ENCODE measurements at regions not wholly inside any gene's neighbourhood (a gene's known extent, or its start where the extent isn't known, plus 50 kb on each side); places are given as distances from the start of the nearest gene placed in this dataset.

DNA sequence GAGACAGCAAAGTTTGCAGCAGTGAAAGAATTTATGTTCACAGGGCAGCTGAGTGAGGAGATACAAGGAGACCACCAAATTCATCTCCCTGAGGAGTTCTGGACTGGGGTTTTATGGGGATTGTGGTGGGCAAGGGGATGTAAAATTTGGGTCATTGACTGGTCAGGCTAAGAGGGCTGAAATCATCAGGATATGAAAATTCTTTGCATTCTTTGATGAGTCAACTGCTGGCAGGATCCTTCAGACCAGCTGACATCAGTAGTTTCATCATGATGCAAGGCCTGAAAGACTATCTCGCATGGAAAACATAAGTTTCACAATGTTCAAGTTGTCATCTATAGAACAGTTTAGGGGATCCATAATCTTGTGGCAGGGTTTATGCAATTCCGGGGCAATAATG is 869.5 kb upstream of the PCDH9 start:
- no peaks in the 10 kb centered on the region for H3K36me3 Mint-ChIP-seq
- no peak for DNase-seq
- no peak overlapping the region for H3K27ac Mint-ChIP-seq
- H3K9me3 Mint-ChIP-seq: peaks cover 8% of the 10 kb centered on the region
- H3K4me3 Mint-ChIP-seq: no peak overlapping the region
- H3K27me3 Mint-ChIP-seq: no peaks in the 10 kb centered on the region
- no peaks in the 10 kb centered on the region for H3K4me1 Mint-ChIP-seq

GRCh38 chr13:68081061-68081460 is 850.9 kb upstream of the PCDH9 start:
- no peak for DNase-seq
- H3K4me1 Mint-ChIP-seq: no peaks in the 10 kb centered on the region
- no peaks in the 10 kb centered on the region for H3K36me3 Mint-ChIP-seq
- no peak overlapping the region for H3K4me3 Mint-ChIP-seq
- H3K27me3 Mint-ChIP-seq: no peaks in the 10 kb centered on the region
- no peak overlapping the region for H3K27ac Mint-ChIP-seq
- no peaks in the 10 kb centered on the region for H3K9me3 Mint-ChIP-seq

GRCh38 chr13:68078874-68079273 is 848.7 kb upstream of the PCDH9 start:
- Mint-ChIP-seq H3K36me3 (no peaks in the 10 kb centered on the region), H3K27ac (no peak overlapping the region), H3K4me1 (no peaks in the 10 kb centered on the region), H3K27me3 (no peaks in the 10 kb centered on the region), H3K4me3 (no peak overlapping the region), H3K9me3 (no peaks in the 10 kb centered on the region)
- DNase-seq: no peak

GRCh38 chr13:68078469-68078868 is 848.3 kb upstream of the PCDH9 start:
- no peaks in the 10 kb centered on the region for H3K4me1 Mint-ChIP-seq
- no peak for DNase-seq
- no peak overlapping the region for H3K4me3 Mint-ChIP-seq
- no peaks in the 10 kb centered on the region for H3K9me3 Mint-ChIP-seq
- no peak overlapping the region for H3K27ac Mint-ChIP-seq
- H3K27me3 Mint-ChIP-seq: no peaks in the 10 kb centered on the region
- no peaks in the 10 kb centered on the region for H3K36me3 Mint-ChIP-seq

- no peak overlapping the region for H3K4me3 Mint-ChIP-seq
- no peaks in the 10 kb centered on the region for H3K36me3 Mint-ChIP-seq
- H3K4me1 Mint-ChIP-seq: no peaks in the 10 kb centered on the region
- DNase-seq: no peak
- H3K27me3 Mint-ChIP-seq: no peaks in the 10 kb centered on the region
- H3K9me3 Mint-ChIP-seq: no peaks in the 10 kb centered on the region
- H3K27ac Mint-ChIP-seq: no peak overlapping the region
Measured at GRCh38 chr13:68076046-68076445, 845.9 kb upstream of the PCDH9 start.

DNA sequence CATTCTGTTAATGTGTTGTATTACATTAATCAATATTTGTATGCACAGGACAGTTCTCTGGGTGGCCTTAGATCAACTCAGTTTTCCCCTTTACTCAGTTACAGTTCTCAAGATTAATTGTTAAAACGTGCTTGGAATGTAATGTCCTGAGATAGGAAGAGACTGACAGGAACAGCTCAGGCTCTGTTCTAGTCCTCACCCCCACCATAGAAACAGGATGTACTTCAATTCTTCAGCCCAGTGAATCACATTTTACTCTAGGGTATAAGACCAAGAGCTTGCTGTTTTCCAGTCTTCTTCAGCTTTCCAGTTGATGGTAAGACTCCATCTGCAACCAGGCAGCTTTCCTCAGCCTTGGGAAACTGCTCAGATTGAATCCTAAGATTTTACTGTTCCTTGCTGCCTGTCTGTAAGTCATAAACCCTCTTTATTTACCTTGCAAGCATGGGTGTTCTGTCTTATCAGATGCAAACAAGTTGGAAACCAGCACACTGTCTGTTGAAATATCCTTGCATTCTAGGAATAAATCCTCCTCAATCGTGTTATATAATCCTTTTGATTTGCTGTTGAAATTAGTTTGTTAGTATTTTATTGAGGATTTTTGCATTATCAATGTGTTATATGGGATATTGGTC is 836.9 kb upstream of the PCDH9 start:
- no peaks in the 10 kb centered on the region for H3K36me3 Mint-ChIP-seq
- H3K9me3 Mint-ChIP-seq: peaks cover 6% of the 10 kb centered on the region
- no peaks in the 10 kb centered on the region for H3K27me3 Mint-ChIP-seq
- H3K27ac Mint-ChIP-seq: no peak overlapping the region
- H3K4me1 Mint-ChIP-seq: no peaks in the 10 kb centered on the region
- no peak overlapping the region for H3K4me3 Mint-ChIP-seq
- no peak for DNase-seq

DNA sequence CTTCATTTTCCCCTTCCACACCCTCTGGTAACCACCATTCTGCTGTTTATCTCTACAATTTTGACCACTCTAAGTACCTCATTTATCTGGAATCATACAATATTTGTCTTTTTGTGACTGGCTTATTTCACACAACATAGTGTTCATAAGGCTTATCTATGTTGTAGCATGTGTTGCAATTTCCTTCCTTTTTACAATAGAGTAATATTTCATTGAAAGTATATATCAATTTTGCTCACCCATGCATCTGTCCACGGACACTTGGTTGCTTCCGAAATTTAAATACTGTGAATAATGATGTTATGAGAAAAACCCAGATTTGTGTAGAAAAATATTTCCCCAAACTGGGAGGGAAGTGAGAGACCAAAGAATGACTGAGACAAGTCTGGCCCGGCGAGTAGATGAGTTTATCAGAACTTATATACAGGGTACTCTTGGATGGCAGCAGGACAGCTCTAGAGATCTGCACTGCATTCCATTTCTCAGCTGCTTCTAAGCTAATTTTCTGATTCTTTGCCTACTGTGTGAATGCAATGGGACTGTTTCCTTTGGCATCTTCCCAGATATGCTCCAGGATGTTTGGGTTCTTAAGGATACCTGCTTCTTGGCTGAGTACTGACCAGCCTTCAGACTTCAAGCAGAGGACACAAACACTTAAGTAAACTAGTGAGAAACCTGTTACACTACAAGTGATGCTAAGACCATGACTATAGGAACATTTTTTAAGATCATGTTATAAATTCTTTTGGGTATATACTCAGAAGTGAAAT is 834.0 kb upstream of the PCDH9 start:
- Mint-ChIP-seq H3K4me1 (no peaks in the 10 kb centered on the region), H3K4me3 (no peak overlapping the region), H3K27ac (no peak overlapping the region), H3K27me3 (no peaks in the 10 kb centered on the region), H3K9me3 (peaks cover 3% of the 10 kb centered on the region), H3K36me3 (no peaks in the 10 kb centered on the region)
- no peak for DNase-seq

GRCh38 chr13:68063181-68063580 is 833.0 kb upstream of the PCDH9 start:
- Mint-ChIP-seq H3K27me3 (no peaks in the 10 kb centered on the region), H3K9me3 (peaks cover 3% of the 10 kb centered on the region), H3K36me3 (no peaks in the 10 kb centered on the region), H3K4me3 (no peak overlapping the region), H3K27ac (no peak overlapping the region), H3K4me1 (no peaks in the 10 kb centered on the region)
- DNase-seq: no peak

GRCh38 chr13:68057836-68058235 is 827.7 kb upstream of the PCDH9 start:
- H3K9me3 Mint-ChIP-seq: peaks cover 1% of the 10 kb centered on the region
- H3K27ac Mint-ChIP-seq: no peak overlapping the region
- no peaks in the 10 kb centered on the region for H3K27me3 Mint-ChIP-seq
- no peaks in the 10 kb centered on the region for H3K36me3 Mint-ChIP-seq
- no peak for DNase-seq
- no peaks in the 10 kb centered on the region for H3K4me1 Mint-ChIP-seq
- H3K4me3 Mint-ChIP-seq: no peak overlapping the region

GRCh38 chr13:68056816-68057710 is 826.9 kb upstream of the PCDH9 start:
- peaks cover 1% of the 10 kb centered on the region for H3K9me3 Mint-ChIP-seq
- no peak overlapping the region for H3K27ac Mint-ChIP-seq
- no peak for DNase-seq
- H3K4me3 Mint-ChIP-seq: no peak overlapping the region
- H3K27me3 Mint-ChIP-seq: no peaks in the 10 kb centered on the region
- H3K36me3 Mint-ChIP-seq: no peaks in the 10 kb centered on the region
- H3K4me1 Mint-ChIP-seq: no peaks in the 10 kb centered on the region

- no peak for DNase-seq
- Mint-ChIP-seq H3K36me3 (no peaks in the 10 kb centered on the region), H3K9me3 (peaks cover 2% of the 10 kb centered on the region), H3K4me3 (no peak overlapping the region), H3K4me1 (no peaks in the 10 kb centered on the region), H3K27ac (no peak overlapping the region), H3K27me3 (no peaks in the 10 kb centered on the region)
Measured at GRCh38 chr13:68051910-68052309, 821.8 kb upstream of the PCDH9 start.

DNA sequence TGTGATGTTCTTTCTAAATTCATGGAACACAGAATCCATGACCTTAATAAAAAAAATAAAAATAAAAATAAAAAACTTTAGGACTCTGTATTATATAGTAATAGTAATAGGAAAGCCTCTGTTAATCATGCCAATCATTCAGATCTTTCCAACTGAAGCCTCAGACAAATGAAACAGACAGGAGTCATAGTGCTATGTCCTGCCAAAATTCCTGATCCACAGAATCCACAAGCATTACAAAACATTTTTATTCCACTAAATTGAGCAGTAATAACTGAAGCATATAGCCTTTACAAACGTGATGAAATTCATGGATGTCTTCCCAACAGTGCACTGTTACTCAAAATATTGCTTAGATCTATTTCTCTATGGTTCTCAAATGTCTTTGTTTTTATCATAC is 820.6 kb upstream of the PCDH9 start:
- H3K27me3 Mint-ChIP-seq: no peaks in the 10 kb centered on the region
- H3K4me3 Mint-ChIP-seq: no peak overlapping the region

GRCh38 chr13:68048802-68049359 is 818.7 kb upstream of the PCDH9 start:
- Mint-ChIP-seq H3K4me3 (no peak overlapping the region), H3K27me3 (no peaks in the 10 kb centered on the region), H3K9me3 (peaks cover 2% of the 10 kb centered on the region), H3K4me1 (no peaks in the 10 kb centered on the region), H3K27ac (no peak overlapping the region), H3K36me3 (no peaks in the 10 kb centered on the region)
- no peak for DNase-seq

More for the DNA sequence above, 820.6 kb upstream of the PCDH9 start:
- Mint-ChIP-seq H3K27ac (no peak overlapping the region), H3K36me3 (no peaks in the 10 kb centered on the region), H3K4me1 (no peaks in the 10 kb centered on the region), H3K9me3 (peaks cover 2% of the 10 kb centered on the region)
- DNase-seq: no peak

GRCh38 chr13:68047889-68048288 is 817.8 kb upstream of the PCDH9 start:
- Mint-ChIP-seq H3K27me3 (no peaks in the 10 kb centered on the region), H3K27ac (no peak overlapping the region), H3K4me1 (no peaks in the 10 kb centered on the region), H3K36me3 (no peaks in the 10 kb centered on the region), H3K4me3 (no peak overlapping the region), H3K9me3 (peaks cover 2% of the 10 kb centered on the region)
- DNase-seq: no peak

DNA sequence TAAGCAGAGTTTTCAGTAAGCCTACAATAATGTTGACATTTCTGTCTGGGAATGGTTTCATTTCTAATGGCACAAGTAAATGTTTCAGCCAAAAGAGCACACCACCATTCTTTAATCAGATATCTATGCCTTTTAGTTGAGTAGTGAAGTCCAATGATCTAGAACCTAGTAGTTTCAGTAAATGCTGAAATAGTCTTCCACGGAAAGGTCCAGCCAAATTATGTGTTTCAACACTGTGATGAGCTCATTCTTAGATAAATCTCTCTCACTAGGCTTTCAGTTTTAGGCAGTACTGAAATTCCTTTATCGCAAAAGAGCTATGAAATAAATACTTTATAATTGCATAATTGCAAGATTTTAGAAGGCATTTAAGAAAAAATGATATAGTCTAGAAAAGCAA is 816.8 kb upstream of the PCDH9 start:
- Mint-ChIP-seq H3K36me3 (no peaks in the 10 kb centered on the region), H3K4me3 (no peak overlapping the region), H3K9me3 (peaks cover 2% of the 10 kb centered on the region), H3K4me1 (no peaks in the 10 kb centered on the region), H3K27me3 (no peaks in the 10 kb centered on the region), H3K27ac (no peak overlapping the region)
- DNase-seq: no peak

Measured in activated naive CD8-positive, alpha-beta T cell treated with anti-CD3 and anti-CD28 coated beads for 36 hours (primary cell).